ENCODE measurements at regions not wholly inside any gene's neighbourhood (a gene's known extent, or its start where the extent isn't known, plus 50 kb on each side); places are given as distances from the start of the nearest gene placed in this dataset.

- Histone ChIP-seq H3F3A (ENCODE audit: insufficient read depth, low read length) (no peaks in the 10 kb centered on the region), H3K4me1 (ENCODE audit: low read length) (peaks cover 8% of the 10 kb centered on the region; the same call in 1 of the 2 replicates), H3K9me2 (replicated peaks; ENCODE audit: insufficient read depth, low read length) (no peaks in the 10 kb centered on the region), H3K9me3 (replicated peaks; ENCODE audit: insufficient read depth, low read length) (no peaks in the 10 kb centered on the region), H2AFZ (ENCODE audit: low read length) (no peak overlapping the region), H3K4me2 (ENCODE audit: low read depth, low read length) (no peak overlapping the region), H3K36me3 (replicated peaks; ENCODE audit: insufficient read depth, low read length) (no peaks in the 10 kb centered on the region), H3K4me3 (ENCODE audit: low read length) (no peak overlapping the region), H3K27ac (ENCODE audit: low read length) (no peak overlapping the region), H3K27me3 (replicated peaks; ENCODE audit: insufficient read depth, low read length) (no peaks in the 10 kb centered on the region), H4K20me1 (ENCODE audit: insufficient read depth, low read length) (no peaks in the 10 kb centered on the region), H3K79me2 (ENCODE audit: low read length) (no peaks in the 10 kb centered on the region), H3K9ac (ENCODE audit: low read length) (no peak overlapping the region)
- TF ChIP-seq CTCF (IDR thresholded peaks at IDR 0.05; ENCODE audit: low read length) = no peak
- TF ChIP-seq EZH2 (optimal IDR thresholded peaks at IDR 0.05; ENCODE audit: low read depth, low read length) = no peak
- TF ChIP-seq EZH2phosphoT487 (IDR thresholded peaks at IDR 0.05; ENCODE audit: low read length) = no peak
- no peak for DNase-seq
These were observed 122.4 kb upstream of the SLC1A4 start for GRCh38 chr2:64866797-64867196.

GRCh38 chr2:64867253-64867996 lies 121.8 kb upstream of the SLC1A4 start:
- H3K4me3 ChIP-seq (ENCODE audit: low read length) = no peak overlapping the region
- peaks cover 5% of the 10 kb centered on the region; the same call in 1 of the 2 replicates for H3K4me1 ChIP-seq (ENCODE audit: low read length)
- no peaks in the 10 kb centered on the region for H3K9me3 ChIP-seq (replicated peaks; ENCODE audit: insufficient read depth, low read length)
- H3K9me2 ChIP-seq (replicated peaks; ENCODE audit: insufficient read depth, low read length) = no peaks in the 10 kb centered on the region
- no peaks in the 10 kb centered on the region for H3K27me3 ChIP-seq (replicated peaks; ENCODE audit: insufficient read depth, low read length)
- H3K36me3 ChIP-seq (replicated peaks; ENCODE audit: insufficient read depth, low read length) = no peaks in the 10 kb centered on the region
- no peaks in the 10 kb centered on the region for H3F3A ChIP-seq (ENCODE audit: insufficient read depth, low read length)
- H3K27ac ChIP-seq (ENCODE audit: low read length) = no peak overlapping the region
- H4K20me1 ChIP-seq (ENCODE audit: insufficient read depth, low read length) = no peaks in the 10 kb centered on the region
- no peak overlapping the region for H3K9ac ChIP-seq (ENCODE audit: low read length)
- no peak for TF ChIP-seq CTCF (IDR thresholded peaks at IDR 0.05; ENCODE audit: low read length)
- TF ChIP-seq EZH2phosphoT487 (IDR thresholded peaks at IDR 0.05; ENCODE audit: low read length) = no peak
- H3K79me2 ChIP-seq (ENCODE audit: low read length) = no peaks in the 10 kb centered on the region
- H2AFZ ChIP-seq (ENCODE audit: low read length) = no peak overlapping the region
- DNase-seq = no peak
- H3K4me2 ChIP-seq (ENCODE audit: low read depth, low read length) = no peak overlapping the region

GRCh38 chr2:64869126-64869525 lies 120.1 kb upstream of the SLC1A4 start:
- Histone ChIP-seq H3K4me3 (ENCODE audit: low read length) (no peak overlapping the region), H3K79me2 (ENCODE audit: low read length) (no peaks in the 10 kb centered on the region), H3F3A (ENCODE audit: insufficient read depth, low read length) (no peaks in the 10 kb centered on the region), H4K20me1 (ENCODE audit: insufficient read depth, low read length) (no peaks in the 10 kb centered on the region), H3K9me2 (replicated peaks; ENCODE audit: insufficient read depth, low read length) (no peaks in the 10 kb centered on the region), H3K4me1 (ENCODE audit: low read length) (peaks cover 5% of the 10 kb centered on the region; the same call in 1 of the 2 replicates), H3K36me3 (replicated peaks; ENCODE audit: insufficient read depth, low read length) (no peaks in the 10 kb centered on the region), H3K9ac (ENCODE audit: low read length) (no peak overlapping the region), H3K4me2 (ENCODE audit: low read depth, low read length) (no peak overlapping the region), H3K27me3 (replicated peaks; ENCODE audit: insufficient read depth, low read length) (no peaks in the 10 kb centered on the region), H3K9me3 (replicated peaks; ENCODE audit: insufficient read depth, low read length) (no peaks in the 10 kb centered on the region), H3K27ac (ENCODE audit: low read length) (no peak overlapping the region), H2AFZ (ENCODE audit: low read length) (no peak overlapping the region)
- no peak for DNase-seq
- no peak for TF ChIP-seq EZH2phosphoT487 (IDR thresholded peaks at IDR 0.05; ENCODE audit: low read length)
- no peak for TF ChIP-seq EZH2 (optimal IDR thresholded peaks at IDR 0.05; ENCODE audit: low read depth, low read length)

- Histone ChIP-seq H3K4me2 (ENCODE audit: low read depth, low read length) (peak overlapping the region; percentile 67), H4K20me1 (ENCODE audit: insufficient read depth, low read length) (no peaks in the 10 kb centered on the region), H3F3A (ENCODE audit: insufficient read depth, low read length) (no peaks in the 10 kb centered on the region), H3K9me3 (replicated peaks; ENCODE audit: insufficient read depth, low read length) (no peaks in the 10 kb centered on the region), H2AFZ (ENCODE audit: low read length) (peak overlapping the region; percentile 20), H3K27ac (ENCODE audit: low read length) (no peak overlapping the region), H3K9ac (ENCODE audit: low read length) (no peak overlapping the region), H3K9me2 (replicated peaks; ENCODE audit: insufficient read depth, low read length) (no peaks in the 10 kb centered on the region), H3K27me3 (replicated peaks; ENCODE audit: insufficient read depth, low read length) (no peaks in the 10 kb centered on the region), H3K36me3 (replicated peaks; ENCODE audit: insufficient read depth, low read length) (no peaks in the 10 kb centered on the region), H3K4me3 (ENCODE audit: low read length) (peak overlapping the region; percentile 17; the same call in 1 of the 2 replicates), H3K79me2 (ENCODE audit: low read length) (no peaks in the 10 kb centered on the region), H3K4me1 (ENCODE audit: low read length) (no peaks in the 10 kb centered on the region)
- peak; percentile 76 for DNase-seq
- TF ChIP-seq CTCF (IDR thresholded peaks at IDR 0.05; ENCODE audit: low read length) = peak; percentile 96
- no peak for TF ChIP-seq EZH2phosphoT487 (IDR thresholded peaks at IDR 0.05; ENCODE audit: low read length)
These were observed 115.7 kb upstream of the SLC1A4 start for GRCh38 chr2:64873472-64873924.

All from MM.1S (cell line).